Skin of body (tissue), 1 donor: ENCODE measurements at regions not wholly inside any gene's neighbourhood (a gene's known extent, or its start where the extent isn't known, plus 50 kb on each side); places are given as distances from the start of the nearest gene placed in this dataset.

Experiments used
- DNase-seq: peaks from one replicate; lab custom pipeline; 2025; lab: John Stamatoyannopoulos, UW

GRCh38 chr5:74198156-74198555 is 442.4 kb downstream of the ENC1 start:
- DNase-seq = no peak

DNA sequence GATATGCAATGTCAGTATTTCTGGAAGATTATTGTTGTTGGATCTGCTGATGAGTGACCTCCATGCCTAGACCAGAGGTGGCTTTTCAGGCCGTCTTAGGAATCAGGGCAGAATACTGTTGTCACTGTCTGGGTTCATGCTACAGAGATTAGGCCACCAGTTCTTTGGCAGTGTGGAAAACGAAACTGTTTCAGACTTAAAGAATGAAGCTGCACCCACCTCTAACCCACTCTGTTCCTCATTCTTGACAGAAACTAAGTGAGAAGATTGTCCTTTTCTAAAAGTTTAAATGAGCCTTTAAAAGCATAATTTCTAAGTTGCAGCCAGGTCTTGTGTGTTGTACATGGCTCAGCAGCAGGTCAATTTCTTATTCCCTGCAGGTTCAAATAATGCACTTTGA is 444.3 kb downstream of the ENC1 start:
- no peak for DNase-seq

DNA sequence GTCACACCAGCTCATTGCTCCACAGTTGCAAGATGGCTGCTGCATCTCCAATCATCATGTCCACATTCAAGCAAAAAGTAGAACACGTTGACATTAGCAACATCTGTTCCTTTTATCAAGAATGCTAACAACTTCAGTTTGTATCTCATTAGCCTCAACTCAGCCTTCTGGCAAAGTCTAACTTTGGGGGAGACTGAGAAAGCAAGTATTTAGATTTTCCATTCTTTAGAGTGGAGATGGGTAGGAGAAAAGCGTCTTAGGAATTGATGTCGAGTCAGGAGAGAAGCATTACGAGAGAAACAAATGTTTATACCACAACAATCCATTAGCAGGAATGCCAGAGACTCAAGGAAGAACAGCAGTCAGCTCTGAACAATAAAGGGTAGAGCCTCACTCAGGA is 446.3 kb downstream of the ENC1 start:
- no peak for DNase-seq

DNA sequence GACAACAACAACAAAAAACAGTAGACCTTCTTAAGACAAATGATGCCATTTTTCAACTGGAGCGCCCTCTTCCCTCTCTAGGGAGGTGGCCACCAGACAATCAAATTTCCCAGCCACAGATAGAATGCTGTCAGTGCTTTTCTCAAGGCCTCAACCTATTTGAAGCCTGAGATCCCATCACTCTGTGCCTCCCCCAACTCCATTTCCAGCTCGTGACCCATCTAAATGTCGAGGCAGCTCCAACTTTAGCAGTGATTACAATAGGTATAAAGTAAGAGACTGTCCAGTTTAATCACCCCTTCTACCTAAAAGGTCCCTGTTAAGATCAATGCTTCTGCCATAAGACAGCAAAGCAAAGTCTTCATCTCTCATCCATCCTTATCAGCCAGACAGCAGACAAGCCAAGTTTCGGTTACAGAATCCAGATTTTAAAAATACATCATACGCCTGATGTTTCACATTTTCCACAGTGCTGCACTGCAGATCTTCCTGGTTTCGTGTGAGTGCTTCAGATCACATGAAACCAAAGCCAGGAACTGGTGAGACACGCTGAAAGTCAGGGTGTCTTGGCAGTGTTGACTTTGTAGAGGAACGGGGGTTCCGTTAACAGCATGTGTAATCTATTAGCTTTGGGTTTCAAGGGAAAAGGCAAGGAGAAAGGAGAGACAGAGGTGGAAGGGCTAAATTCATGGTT is 447.8 kb downstream of the ENC1 start:
- peak; percentile 87 for DNase-seq

DNA sequence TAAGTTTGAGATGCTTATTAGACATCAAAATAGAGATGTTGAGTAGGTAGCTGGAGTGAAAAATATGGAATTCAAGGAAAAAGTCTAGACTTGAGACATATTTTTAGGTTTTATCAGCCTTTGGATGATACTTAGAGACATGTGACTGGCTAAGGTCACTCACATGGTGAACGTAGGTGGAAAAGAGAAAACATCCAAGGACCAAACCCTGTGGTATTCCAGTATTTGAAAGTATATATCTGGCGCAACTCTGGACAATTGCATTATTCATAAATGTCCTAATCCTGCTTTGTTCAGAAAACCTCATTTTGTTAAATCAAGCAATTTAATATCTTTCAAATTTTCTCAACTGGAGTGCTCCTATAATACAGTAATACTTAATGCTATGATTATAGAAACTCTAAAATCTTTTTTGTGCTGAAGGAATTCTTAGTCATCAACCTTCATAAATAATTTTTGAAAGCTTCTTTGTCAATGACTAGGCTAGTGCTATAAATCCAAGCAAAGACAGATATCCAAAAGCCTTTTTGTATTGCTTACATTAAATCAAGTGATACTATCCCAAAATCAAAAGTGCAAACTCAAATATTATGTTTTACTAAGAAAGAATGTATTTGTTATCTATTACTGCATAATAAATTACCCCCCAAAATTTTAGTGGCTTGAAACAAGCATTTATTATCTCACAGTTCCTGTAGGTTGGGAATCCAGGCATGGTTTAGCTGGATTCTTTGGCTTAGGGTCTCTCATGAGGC is 452.0 kb downstream of the ENC1 start:
- no peak for DNase-seq

GRCh38 chr5:74187757-74188156 is 452.8 kb downstream of the ENC1 start:
- DNase-seq = no peak

- no peak for DNase-seq
Measured at GRCh38 chr5:74186356-74187315, 453.9 kb downstream of the ENC1 start.

DNA sequence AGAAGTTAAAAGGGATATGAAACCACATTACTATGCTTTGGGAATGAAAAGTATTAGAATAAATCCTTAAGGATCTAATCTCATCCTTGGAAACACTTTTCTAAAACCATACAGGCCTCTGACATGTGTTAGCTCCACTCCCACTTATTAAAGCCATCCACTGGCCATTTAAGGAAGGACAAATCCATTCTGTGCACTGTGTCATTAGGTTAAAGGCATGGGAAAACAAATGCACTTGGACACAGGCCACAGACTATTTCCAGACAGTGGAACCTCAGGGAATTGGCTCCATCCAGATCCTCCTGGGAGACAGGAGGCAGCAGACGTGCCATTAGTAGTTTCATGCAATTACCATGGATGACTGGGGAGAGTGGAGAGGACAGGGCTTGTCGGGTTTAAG is 454.9 kb downstream of the ENC1 start:
- peak; percentile 32 for DNase-seq

GRCh38 chr5:74184649-74185048 is 455.9 kb downstream of the ENC1 start:
- no peak for DNase-seq

- no peak for DNase-seq
Measured at GRCh38 chr5:74183041-74183440, 457.5 kb downstream of the ENC1 start.

GRCh38 chr5:74182603-74183002 is 457.9 kb downstream of the ENC1 start:
- DNase-seq = no peak

DNA sequence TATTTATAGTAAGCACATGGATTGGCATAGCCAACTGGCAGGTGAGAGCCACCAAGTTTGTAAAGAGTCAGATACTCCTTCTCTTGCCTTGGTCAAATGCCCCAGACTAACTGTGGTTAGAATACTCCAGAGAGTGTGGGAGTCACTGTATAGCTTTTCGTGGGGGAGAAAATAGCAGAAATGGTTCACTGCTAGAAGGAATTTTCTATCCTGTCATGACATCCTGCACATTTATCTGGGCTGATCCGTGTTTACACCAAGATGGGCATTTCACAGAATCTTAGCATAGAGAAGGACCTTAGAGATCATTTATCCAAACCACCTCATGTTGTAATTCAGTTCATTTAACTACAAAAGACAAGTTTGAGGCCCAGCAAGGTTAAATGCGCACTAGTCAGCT is 460.8 kb downstream of the ENC1 start:
- DNase-seq = no peak

DNA sequence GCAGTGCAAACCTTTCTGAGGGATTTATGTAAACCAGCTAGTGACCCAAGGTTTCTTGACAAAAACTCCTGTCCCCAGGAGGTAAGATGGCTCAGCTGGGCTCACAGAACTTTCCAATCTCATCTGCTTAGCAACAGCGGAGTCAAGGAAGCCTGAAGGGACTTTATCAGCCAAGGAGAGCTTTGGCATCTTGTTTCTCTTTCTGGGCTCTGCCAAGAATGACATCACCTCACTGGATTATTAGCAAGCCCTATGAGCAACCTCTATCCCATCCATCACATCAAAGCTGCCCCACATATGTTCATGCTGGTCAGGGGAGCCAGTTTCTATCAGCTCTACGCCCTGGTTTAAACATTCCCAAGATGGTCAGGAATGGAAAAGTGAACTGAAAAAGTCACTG is 461.3 kb downstream of the ENC1 start:
- peak; percentile 63 for DNase-seq

DNA sequence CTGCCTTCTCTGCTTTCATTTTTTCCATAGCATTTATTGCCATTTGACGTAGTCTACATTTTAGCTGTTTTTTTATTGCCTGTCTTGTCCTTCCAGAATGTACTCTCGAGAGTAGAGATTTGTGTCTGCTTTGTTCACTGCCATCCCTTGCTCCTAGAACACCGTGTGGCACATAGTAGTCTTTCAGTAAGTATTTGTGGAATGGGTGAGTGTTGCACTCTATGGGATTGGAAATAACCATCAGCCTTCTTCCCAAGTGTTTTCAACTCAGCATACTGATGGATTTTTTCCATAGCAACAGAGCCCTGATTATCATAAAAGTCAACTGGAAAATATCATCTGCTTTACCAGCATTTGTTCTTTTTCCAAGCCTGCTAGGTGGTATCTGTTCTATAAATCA is 462.6 kb downstream of the ENC1 start:
- no peak for DNase-seq

GRCh38 chr5:74174366-74174765 is 466.2 kb downstream of the ENC1 start:
- no peak for DNase-seq

DNA sequence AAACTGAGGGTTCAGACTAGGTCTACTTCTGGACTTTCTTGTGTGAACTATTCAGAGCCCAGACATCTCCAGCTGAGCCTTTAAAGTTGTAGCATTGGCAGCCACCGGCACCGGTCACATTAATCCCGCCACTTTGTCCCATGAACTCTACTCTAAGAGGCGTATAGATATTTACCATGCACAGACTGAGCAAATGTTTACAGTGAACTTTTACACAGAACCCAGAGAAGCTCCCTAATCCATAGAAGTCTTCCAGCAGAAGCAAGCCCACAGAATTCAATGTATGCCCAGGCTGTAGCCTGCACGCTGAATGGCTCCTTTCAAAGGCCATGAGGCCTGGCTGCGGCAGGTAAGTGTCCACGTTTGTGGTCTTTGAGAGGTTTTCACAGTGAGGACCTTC is 466.9 kb downstream of the ENC1 start:
- no peak for DNase-seq

DNA sequence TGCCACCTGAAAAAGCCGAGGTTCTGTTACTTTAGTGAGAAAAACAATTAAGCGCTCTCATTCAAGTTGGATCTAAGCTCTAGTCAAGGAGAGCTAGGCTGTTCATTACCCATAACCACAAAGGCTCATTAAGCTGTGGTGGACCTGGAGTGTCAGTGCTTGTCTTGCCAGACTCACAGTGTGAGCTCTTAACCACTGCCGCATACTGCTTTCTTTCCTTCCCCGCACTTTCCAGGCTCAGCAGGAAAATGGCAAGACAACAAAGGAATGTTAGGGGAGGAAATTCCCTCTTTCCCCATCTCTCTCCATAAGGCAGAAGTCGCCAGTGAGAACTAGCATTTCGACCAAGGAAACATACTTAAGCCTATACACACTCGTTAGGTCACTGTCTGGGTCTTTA is 467.3 kb downstream of the ENC1 start:
- no peak for DNase-seq

- peak; percentile 57 for DNase-seq
Measured at GRCh38 chr5:74169701-74170100, 470.8 kb downstream of the ENC1 start.

- no peak for DNase-seq
Measured at GRCh38 chr5:74167930-74168315, 472.6 kb downstream of the ENC1 start.

GRCh38 chr5:74167206-74167929 is 473.2 kb downstream of the ENC1 start:
- peak; percentile 25 for DNase-seq

DNA sequence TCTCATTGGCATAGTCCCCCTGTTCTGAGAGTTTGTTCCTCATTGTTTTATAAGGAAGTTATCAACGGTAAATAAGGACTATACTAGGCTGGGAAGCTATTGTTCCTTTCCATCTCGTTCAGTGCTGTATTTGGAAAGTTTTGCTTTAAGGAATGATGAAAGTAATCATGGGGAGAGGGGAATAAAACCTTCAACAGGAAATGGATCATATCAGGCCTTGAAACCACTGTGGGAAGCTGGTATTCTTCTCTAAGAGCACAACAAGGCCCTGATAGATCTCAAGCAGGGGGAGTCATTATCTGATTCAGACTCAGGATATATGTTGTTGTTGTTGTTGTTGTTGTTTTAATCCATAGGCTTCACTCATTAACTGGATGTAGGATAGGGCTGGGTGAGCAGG is 474.5 kb downstream of the ENC1 start:
- no peak for DNase-seq
